Testis (tissue), 2 donors: ENCODE measurements at regions not wholly inside any gene's neighbourhood (a gene's known extent, or its start where the extent isn't known, plus 50 kb on each side); places are given as distances from the start of the nearest gene placed in this dataset.
"Not testable (repeated sequence)": the region's sequence is repeated elsewhere in the genome, so short reads cannot be mapped to it uniquely, and the experiment has no call there.

ENCODE experiments used
- DNase-seq: peaks from one replicate; pipeline ENCODE4 v3.0.0-alpha.2; 2019
- H3K27ac ChIP-seq, 2 donors: fragments of 200-600 bp; sonication (generic); one replicate each; pipeline ENCODE4 v1.5.1; 2019
- H3K27me3 ChIP-seq: fragments of 200-600 bp; sonication (generic); one replicate; pipeline ENCODE4 v1.5.1; 2019
- H3K36me3 ChIP-seq: fragments of 200-600 bp; sonication (generic); one replicate; pipeline ENCODE4 v1.5.1; 2017; ENCODE audit warnings: low read depth; ENCODE audit errors: missing control alignments
- H3K4me1 ChIP-seq: fragments of 200-600 bp; sonication (generic); one replicate; pipeline ENCODE4 v1.5.1; 2019
- H3K4me3 ChIP-seq, 2 donors: fragments of 200-600 bp; sonication (generic); one replicate each; pipeline ENCODE4 v1.5.1; 2017 to 2019
- H3K9me3 ChIP-seq: fragments of 200-600 bp; sonication (generic); one replicate; pipeline ENCODE4 v1.5.1; 2017
- POLR2A ChIP-seq: fragments of 450-650 bp; IDR thresholded peaks from one replicate; pipeline ENCODE4 v1.6.1; 2017; ENCODE audit warnings: antibody characterized with exemption, mild to moderate bottlenecking, moderate library complexity
- WGBS, 2 donors: methylation state at CpG; one replicate each; pipeline ENCODE4 v1.1.5; 2018; 5-methylcytosine and 5-hydroxymethylcytosine counted together
- intact Hi-C: fragments of 100-400 bp; cut with DNase I; formaldehyde crosslinking; loops from one replicate; pipeline ENCODE4 v1.15.1; 2023; ENCODE audit warnings: low total_unique reads
- TF ChIP-seq, protein P1 (sequence below), 3 experiments: fragments of 450-650 bp in 2 of 3; fragments of 200-600 bp in 1 of 3; sonication (generic) in 1 of 3; IDR thresholded peaks; one replicate each; pipeline ENCODE4 v1.5.1; 2016 to 2019; ENCODE audit warnings: antibody characterized with exemption in 3 of 3, mild to moderate bottlenecking in 2 of 3, moderate library complexity in 1 of 3

DNA sequence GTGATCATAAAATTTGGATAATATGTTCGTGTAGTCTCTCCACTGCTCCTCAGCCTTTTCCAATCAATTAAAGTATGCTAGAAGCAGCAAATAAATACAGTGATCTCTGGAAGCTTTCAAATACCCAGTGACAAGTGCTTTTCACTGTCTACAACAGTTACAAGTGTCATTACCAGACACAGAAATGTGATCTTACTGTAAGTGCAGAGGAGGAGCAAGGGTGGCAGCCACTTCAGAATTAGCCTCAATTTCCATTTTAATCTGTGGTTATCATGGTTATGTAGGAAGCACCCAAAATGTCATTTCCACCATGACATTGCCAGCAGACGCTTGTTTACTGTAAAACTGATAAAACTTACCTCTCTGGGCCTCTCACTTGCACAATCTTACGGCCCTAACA is 133.9 kb upstream of the ADAMTS3 start:
- Histone ChIP-seq H3K27me3 (no peaks in the 10 kb centered on the region), H3K27ac (no peak overlapping the region), H3K4me1 (no peaks in the 10 kb centered on the region), H3K36me3 (no peaks in the 10 kb centered on the region), H3K9me3 (no peaks in the 10 kb centered on the region), H3K4me3 (no peak overlapping the region)
- DNase-seq, result no peak
- no peak for TF ChIP-seq POLR2A
- TF ChIP-seq, protein P1, sequence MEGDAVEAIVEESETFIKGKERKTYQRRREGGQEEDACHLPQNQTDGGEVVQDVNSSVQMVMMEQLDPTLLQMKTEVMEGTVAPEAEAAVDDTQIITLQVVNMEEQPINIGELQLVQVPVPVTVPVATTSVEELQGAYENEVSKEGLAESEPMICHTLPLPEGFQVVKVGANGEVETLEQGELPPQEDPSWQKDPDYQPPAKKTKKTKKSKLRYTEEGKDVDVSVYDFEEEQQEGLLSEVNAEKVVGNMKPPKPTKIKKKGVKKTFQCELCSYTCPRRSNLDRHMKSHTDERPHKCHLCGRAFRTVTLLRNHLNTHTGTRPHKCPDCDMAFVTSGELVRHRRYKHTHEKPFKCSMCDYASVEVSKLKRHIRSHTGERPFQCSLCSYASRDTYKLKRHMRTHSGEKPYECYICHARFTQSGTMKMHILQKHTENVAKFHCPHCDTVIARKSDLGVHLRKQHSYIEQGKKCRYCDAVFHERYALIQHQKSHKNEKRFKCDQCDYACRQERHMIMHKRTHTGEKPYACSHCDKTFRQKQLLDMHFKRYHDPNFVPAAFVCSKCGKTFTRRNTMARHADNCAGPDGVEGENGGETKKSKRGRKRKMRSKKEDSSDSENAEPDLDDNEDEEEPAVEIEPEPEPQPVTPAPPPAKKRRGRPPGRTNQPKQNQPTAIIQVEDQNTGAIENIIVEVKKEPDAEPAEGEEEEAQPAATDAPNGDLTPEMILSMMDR (IDR thresholded peaks at IDR 0.05), result no peak
- intact Hi-C loops, result no loop called here
- WGBS, 2 donors, result 84 to 89% methylated on average over 3 of the region's 3 CpGs

DNA sequence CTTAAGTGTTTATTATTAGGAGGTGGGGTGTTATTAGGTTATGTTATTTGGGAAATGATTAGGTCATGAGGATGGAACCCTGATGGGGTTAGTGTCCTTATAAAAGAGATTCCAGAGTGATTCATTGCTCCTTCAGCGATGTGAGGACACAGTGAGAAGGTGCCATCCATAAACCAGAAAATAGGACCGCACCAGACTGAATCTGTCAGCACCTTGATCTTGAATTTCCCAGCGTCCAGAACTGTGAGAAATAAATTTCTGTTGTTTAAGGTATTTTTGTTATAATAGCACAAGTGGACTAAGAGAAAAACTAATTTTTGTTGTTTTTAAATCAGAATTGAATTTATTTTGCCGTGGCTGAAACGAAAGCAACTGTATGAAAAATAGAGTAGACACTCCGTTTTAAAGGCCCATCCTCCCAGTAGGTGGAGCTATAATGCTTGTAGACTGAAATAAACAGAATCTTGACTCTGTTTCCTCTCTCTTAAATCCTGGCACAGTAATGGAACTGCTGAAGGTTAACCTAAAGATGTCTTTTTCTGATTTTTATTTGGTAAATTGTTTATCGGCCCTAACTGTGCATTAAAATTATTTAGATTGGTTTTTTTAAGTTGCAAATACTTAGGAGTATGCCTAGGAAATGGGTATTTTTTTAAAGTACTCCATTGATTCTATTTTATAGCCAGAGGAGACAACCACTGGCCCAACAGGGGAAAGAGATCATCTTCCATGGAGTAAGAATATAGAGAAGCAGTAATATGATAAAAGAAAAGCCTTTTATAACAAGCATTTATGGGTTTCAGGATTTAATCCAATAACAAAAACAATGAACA is 133.2 kb upstream of the ADAMTS3 start:
- peak overlapping the region; percentile 33 to 41 for H3K4me3 ChIP-seq
- H3K27ac ChIP-seq, result no peak overlapping the region
- TF ChIP-seq, protein P1 (IDR thresholded peaks at IDR 0.05), result peak; percentile 39 to 55 (median 39)
- TF ChIP-seq POLR2A, result no peak
- H3K9me3 ChIP-seq, result no peaks in the 10 kb centered on the region
- no peaks in the 10 kb centered on the region for H3K27me3 ChIP-seq
- WGBS, 2 donors, result 15% methylated on average over 7 of the region's 7 CpGs
- H3K36me3 ChIP-seq, result no peaks in the 10 kb centered on the region
- H3K4me1 ChIP-seq, result no peaks in the 10 kb centered on the region
- intact Hi-C loops, result no loop called here
- DNase-seq, result peak; percentile 76

DNA sequence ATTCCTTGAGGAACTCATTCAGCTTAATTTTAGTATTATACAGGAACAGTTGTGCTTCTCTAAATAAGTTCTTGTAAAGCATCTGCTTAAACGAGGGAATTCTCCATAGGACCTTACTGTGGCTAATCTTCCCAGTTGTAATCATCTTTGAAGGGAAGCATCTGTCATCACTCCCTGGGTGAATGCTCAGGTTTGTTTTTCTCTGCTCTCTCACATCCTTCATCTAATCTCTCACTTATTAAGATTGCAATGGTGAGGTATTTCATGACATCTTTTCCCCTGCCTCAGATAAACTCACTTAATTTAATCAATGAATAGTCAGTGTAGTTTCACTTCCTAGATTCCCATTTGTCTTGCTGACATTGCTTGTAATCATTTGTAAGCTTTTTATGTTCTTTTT is 121.8 kb upstream of the ADAMTS3 start:
- H3K4me3 ChIP-seq, result no peak overlapping the region
- no peaks in the 10 kb centered on the region for H3K9me3 ChIP-seq
- no peaks in the 10 kb centered on the region for H3K36me3 ChIP-seq
- H3K27me3 ChIP-seq, result no peaks in the 10 kb centered on the region
- no peaks in the 10 kb centered on the region for H3K4me1 ChIP-seq
- intact Hi-C loops, result no loop called here
- WGBS, 2 donors, result 15 to 17% methylated on average over 1 of the region's 1 CpG
- H3K27ac ChIP-seq, result no peak overlapping the region
- DNase-seq, result no peak
- TF ChIP-seq, protein P1 (IDR thresholded peaks at IDR 0.05), result no peak
- TF ChIP-seq POLR2A, result no peak

DNA sequence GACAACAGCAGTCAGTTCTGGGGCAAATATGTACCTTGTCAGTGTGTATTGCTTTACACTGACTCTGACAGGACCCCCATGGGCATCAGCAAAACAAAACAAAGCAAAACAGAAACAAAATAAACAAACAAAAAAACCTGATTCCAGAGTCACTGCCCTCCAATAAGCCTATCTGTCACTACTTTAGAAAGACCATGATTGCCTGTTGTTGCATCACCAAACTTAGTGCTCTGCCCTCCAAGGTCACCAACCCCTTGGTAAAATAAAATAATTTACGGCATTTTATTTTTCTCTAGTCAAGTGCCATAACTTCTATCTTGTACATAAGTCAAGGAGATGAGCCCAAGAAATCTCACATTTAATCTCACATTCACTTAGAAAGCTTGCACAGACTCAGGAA is 120.9 kb upstream of the ADAMTS3 start:
- Histone ChIP-seq H3K27ac (no peak overlapping the region), H3K9me3 (no peaks in the 10 kb centered on the region), H3K36me3 (no peaks in the 10 kb centered on the region), H3K4me1 (no peaks in the 10 kb centered on the region), H3K4me3 (no peak overlapping the region), H3K27me3 (no peaks in the 10 kb centered on the region)
- TF ChIP-seq POLR2A, result no peak
- TF ChIP-seq, protein P1 (IDR thresholded peaks at IDR 0.05), result no peak
- 67 to 88% methylated on average over 1 of the region's 1 CpG for whole genome bisulfite sequencing, 2 donors
- intact Hi-C loops, result no loop called here
- DNase-seq, result no peak

DNA sequence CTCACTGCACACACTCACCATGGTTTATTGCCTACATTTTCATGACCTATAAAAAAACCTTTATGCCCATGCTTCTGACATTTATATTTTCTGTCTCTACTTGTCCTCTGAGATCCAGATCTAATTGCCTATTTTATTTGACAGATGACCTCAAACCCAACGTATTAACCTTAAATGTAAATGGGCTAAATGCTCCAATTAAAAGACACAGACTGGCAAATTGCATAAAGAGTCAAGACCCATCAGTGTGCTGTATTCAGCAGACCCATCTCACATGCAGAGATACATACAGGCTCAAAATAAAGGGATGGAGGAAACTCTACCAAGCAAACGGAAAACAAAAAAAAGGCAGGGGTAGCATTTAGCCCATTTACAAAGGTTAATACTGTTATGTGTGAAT is 117.4 kb upstream of the ADAMTS3 start:
- H3K27me3 ChIP-seq, H3K27ac ChIP-seq, H3K4me3 ChIP-seq, H3K36me3 ChIP-seq, H3K9me3 ChIP-seq, H3K4me1 ChIP-seq, intact Hi-C loops, DNase-seq: not testable (repeated sequence)
- 72 to 88% methylated on average over 2 of the region's 2 CpGs for WGBS, 2 donors
